Spleen (tissue), 11 donors: ENCODE measurements at regions not wholly inside any gene's neighbourhood (a gene's known extent, or its start where the extent isn't known, plus 50 kb on each side); places are given as distances from the start of the nearest gene placed in this dataset.

Experiments used
- DNase-seq: peaks from one replicate; pipeline ENCODE4 v3.0.0-alpha.2; 2020
- H3K27ac ChIP-seq, 8 donors: fragments of 200-600 bp; sonication (generic) in 7 of 8; 1 replicate in 4 of 8; 2 replicates in 4 of 8; pipeline versions ENCODE4 v1.5.0 to v1.8.0; 2016 to 2021; ENCODE audit warnings: inconsistent platforms in 4 of 8, mild to moderate bottlenecking in 4 of 8, moderate library complexity in 1 of 8
- H3K27me3 ChIP-seq, 7 donors: fragments of 200-600 bp; sonication (generic) in 6 of 7; replicated peaks in 1 of 7; 1 replicate in 4 of 7; 2 replicates in 3 of 7; pipeline versions ENCODE4 v1.5.0 to v1.8.0; 2016 to 2021; ENCODE audit warnings: inconsistent platforms in 3 of 7, mild to moderate bottlenecking in 1 of 7
- H3K36me3 ChIP-seq, 6 donors: fragments of 200-600 bp; sonication (generic) in 5 of 6; 1 replicate in 4 of 6; 2 replicates in 2 of 6; pipeline versions ENCODE4 v1.5.0 to v1.8.0; 2016 to 2021; ENCODE audit warnings: inconsistent platforms in 2 of 6
- H3K4me1 ChIP-seq, 6 donors: fragments of 200-600 bp; sonication (generic) in 5 of 6; 1 replicate in 3 of 6; 2 replicates in 3 of 6; pipeline versions ENCODE4 v1.5.0 to v1.8.0; 2016 to 2021; ENCODE audit warnings: inconsistent platforms in 3 of 6
- H3K4me3 ChIP-seq, 8 donors: fragments of 200-600 bp; sonication (generic) in 7 of 8; 1 replicate in 4 of 8; 2 replicates in 4 of 8; pipeline versions ENCODE4 v1.5.0 to v1.8.0; 2016 to 2021; ENCODE audit warnings: inconsistent platforms in 4 of 8, mild to moderate bottlenecking in 4 of 8, moderate library complexity in 2 of 8
- H3K9me3 ChIP-seq, 8 donors: fragments of 200-600 bp; sonication (generic) in 7 of 8; 1 replicate in 4 of 8; 2 replicates in 4 of 8; pipeline versions ENCODE4 v1.5.0 to v1.8.0; 2016 to 2021; ENCODE audit warnings: inconsistent platforms in 4 of 8
- CTCF ChIP-seq, 11 experiments: fragments of 200-600 bp in 7 of 11; fragments of 450-650 bp in 4 of 11; sonication (generic) in 4 of 11; IDR thresholded peaks in 8 of 11; conservative IDR thresholded peaks in 3 of 11; 1 replicate in 7 of 11; 2 replicates in 4 of 11; pipeline versions ENCODE4 v1.4.0 to v1.8.0; 2016 to 2021; ENCODE audit warnings: antibody characterized with exemption in 11 of 11, inconsistent platforms in 4 of 11, mild to moderate bottlenecking in 1 of 11
- POLR2A ChIP-seq, 3 donors: fragments of 450-650 bp; IDR thresholded peaks; one replicate each; pipeline ENCODE4 v1.5.1; 2017; ENCODE audit warnings: antibody characterized with exemption in 3 of 3, mild to moderate bottlenecking in 1 of 3
- POLR2AphosphoS5 ChIP-seq, 3 donors: sonication (generic); formaldehyde crosslinking; IDR thresholded peaks; one replicate each; pipeline ENCODE4 v1.5.1; 2017; ENCODE audit warnings: antibody characterized with exemption in 3 of 3
- WGBS, 5 donors: extraction: QIAGEN DNeasy Blood & Tissue Kit in 3 of 5; methylation state at CpG; one replicate each; pipeline versions ENCODE4 v1.1.5 to v1.1.7; 2013 to 2018; 5-methylcytosine and 5-hydroxymethylcytosine counted together
- intact Hi-C: fragments of 100-400 bp; cut with DNase I; formaldehyde crosslinking; loops from one replicate; pipeline ENCODE4 v1.15.0; 2023; ENCODE audit warnings: low total_unique reads
- donor health status: healthy with polysubstance abuse.
- donor health status: DM: no; HTN: no; CAD: no; lungs with moderate emphysema.
- donor health status: DM: no; HTN: no; CAD: no.
- donor health status: Bipolar disorder and iron deficiency.
- donor health status: healthy.
- donor health status: DM: no; HTN: no; CAD: no.
- donor health status: DM: yes; HTN: yes; CAD: no.

GRCh38 chr16:54430491-54431030 lies 144.0 kb upstream of the IRX3 start:
- Histone ChIP-seq H3K27me3 (peaks cover 0 to 62% (median 3%) of the 10 kb centered on the region in 7 donors), H3K4me1 (no peaks in the 10 kb centered on the region), H3K4me3 (no peak overlapping the region), H3K27ac (no peak overlapping the region), H3K9me3 (peaks cover 0 to 26% (median 2%) of the 10 kb centered on the region in 8 donors), H3K36me3 (no peaks in the 10 kb centered on the region)
- 8 to 14% (median 10%) methylated on average over 15 of the region's 15 CpGs for WGBS, 5 donors
- intact Hi-C loops = no loop called here
- no peak for TF ChIP-seq POLR2A (IDR thresholded peaks at IDR 0.05)
- no peak for TF ChIP-seq POLR2AphosphoS5 (IDR thresholded peaks at IDR 0.05)
- TF ChIP-seq CTCF (IDR thresholded peaks at IDR 0.05 in 8 of 11, conservative IDR thresholded peaks at IDR 0.05 in 3 of 11) = no peak
- DNase-seq = no peak

GRCh38 chr16:54429029-54429428 lies 142.4 kb upstream of the IRX3 start:
- 76 to 90% (median 80%) methylated on average over 4 of the region's 4 CpGs for WGBS, 5 donors
- intact Hi-C loops = no loop called here

GRCh38 chr16:54426553-54426849 lies 139.9 kb upstream of the IRX3 start:
- H3K4me3 ChIP-seq = no peak overlapping the region
- H3K4me1 ChIP-seq = no peaks in the 10 kb centered on the region
- peaks cover 0 to 16% (median 2%) of the 10 kb centered on the region in 8 donors for H3K9me3 ChIP-seq
- DNase-seq = no peak
- H3K27me3 ChIP-seq = peaks cover 0 to 51% (median 3%) of the 10 kb centered on the region in 7 donors
- no peaks in the 10 kb centered on the region for H3K36me3 ChIP-seq
- 49 to 59% (median 54%) methylated on average over 4 of the region's 4 CpGs for WGBS, 5 donors
- no peak overlapping the region for H3K27ac ChIP-seq
- TF ChIP-seq POLR2AphosphoS5 (IDR thresholded peaks at IDR 0.05) (no peak), POLR2A (IDR thresholded peaks at IDR 0.05) (no peak), CTCF (IDR thresholded peaks at IDR 0.05 in 8 of 11, conservative IDR thresholded peaks at IDR 0.05 in 3 of 11) (no peak)
- intact Hi-C loops = no loop called here

More at GRCh38 chr16:54429029-54429428, 142.4 kb upstream of the IRX3 start:
- TF ChIP-seq CTCF (IDR thresholded peaks at IDR 0.05 in 8 of 11, conservative IDR thresholded peaks at IDR 0.05 in 3 of 11) (no peak), POLR2AphosphoS5 (IDR thresholded peaks at IDR 0.05) (no peak), POLR2A (IDR thresholded peaks at IDR 0.05) (no peak)
- Histone ChIP-seq H3K4me3 (no peak overlapping the region), H3K27ac (no peak overlapping the region), H3K4me1 (no peaks in the 10 kb centered on the region), H3K9me3 (peaks cover 0 to 16% (median 2%) of the 10 kb centered on the region in 8 donors), H3K36me3 (no peaks in the 10 kb centered on the region), H3K27me3 (peaks cover 0 to 63% (median 3%) of the 10 kb centered on the region in 7 donors)
- DNase-seq = no peak

GRCh38 chr16:54425681-54426552 lies 139.3 kb upstream of the IRX3 start:
- intact Hi-C loops = no loop called here
- Histone ChIP-seq H3K4me3 (no peak overlapping the region), H3K27ac (no peak overlapping the region), H3K9me3 (peaks cover 0 to 16% (median 2%) of the 10 kb centered on the region in 8 donors), H3K27me3 (peaks cover 0 to 45% (median 3%) of the 10 kb centered on the region in 7 donors), H3K36me3 (no peaks in the 10 kb centered on the region), H3K4me1 (no peaks in the 10 kb centered on the region)
- no peak for DNase-seq
- WGBS, 5 donors = 77 to 86% (median 79%) methylated on average over 12 of the region's 12 CpGs
- TF ChIP-seq CTCF (IDR thresholded peaks at IDR 0.05 in 8 of 11, conservative IDR thresholded peaks at IDR 0.05 in 3 of 11) = no peak
- TF ChIP-seq POLR2AphosphoS5 (IDR thresholded peaks at IDR 0.05) = no peak
- TF ChIP-seq POLR2A (IDR thresholded peaks at IDR 0.05) = no peak
